ENCODE measurements at regions not wholly inside any gene's neighbourhood (a gene's known extent, or its start where the extent isn't known, plus 50 kb on each side); places are given as distances from the start of the nearest gene placed in this dataset.

GRCh38 chr7:21336743-21337142, 91.1 kb upstream of the SP4 start:
- no peak for TF ChIP-seq EZH2 (optimal IDR thresholded peaks at IDR 0.05; ENCODE audit: low read depth, low read length)
- TF ChIP-seq CTCF (IDR thresholded peaks at IDR 0.05; ENCODE audit: low read length), result no peak

Data from MM.1S (cell line).